HG02678 (cell line): ENCODE measurements at regions not wholly inside any gene's neighbourhood (a gene's known extent, or its start where the extent isn't known, plus 50 kb on each side); places are given as distances from the start of the nearest gene placed in this dataset.

Experiments
- ATAC-seq: cut with Tn5 transposase; IDR thresholded peaks from one replicate; pipeline ENCODE4 v1.9.1; 2021; ENCODE audit warnings: mild to moderate bottlenecking, moderate library complexity; ENCODE audit not compliant: unreplicated experiment

- no peak for ATAC-seq
Observed at GRCh38 chr10:53022611-53023088, 250.1 kb upstream of the MBL2 start.

- ATAC-seq: no peak
Observed at GRCh38 chr10:53013201-53013810, 240.7 kb upstream of the MBL2 start.

- ATAC-seq: no peak
Observed at GRCh38 chr10:53009961-53010907, 237.7 kb upstream of the MBL2 start.

- no peak for ATAC-seq
Observed at GRCh38 chr10:53007527-53007842, 234.9 kb upstream of the MBL2 start.

GRCh38 chr10:53006663-53007526 lies 234.3 kb upstream of the MBL2 start:
- no peak for ATAC-seq

GRCh38 chr10:53005612-53006345 lies 233.2 kb upstream of the MBL2 start:
- ATAC-seq: no peak

- ATAC-seq: peak; percentile 40
Observed at GRCh38 chr10:53003094-53003493, 230.5 kb upstream of the MBL2 start.

- no peak for ATAC-seq
Observed at GRCh38 chr10:52999681-53000080, 227.1 kb upstream of the MBL2 start.

- no peak for ATAC-seq
Observed at GRCh38 chr10:52999258-52999657, 226.7 kb upstream of the MBL2 start.

- no peak for ATAC-seq
Observed at GRCh38 chr10:52997007-52997406, 224.4 kb upstream of the MBL2 start.

- ATAC-seq: no peak
Observed at GRCh38 chr10:52994370-52994769, 221.8 kb upstream of the MBL2 start.

- no peak for ATAC-seq
Observed at GRCh38 chr10:52993109-52993508, 220.5 kb upstream of the MBL2 start.

- no peak for ATAC-seq
Observed at GRCh38 chr10:52992567-52992966, 220.0 kb upstream of the MBL2 start.

- no peak for ATAC-seq
Observed at GRCh38 chr10:52988923-52989322, 216.3 kb upstream of the MBL2 start.

GRCh38 chr10:52986125-52986524 lies 213.5 kb upstream of the MBL2 start:
- ATAC-seq: no peak

GRCh38 chr10:52984169-52984568 lies 211.6 kb upstream of the MBL2 start:
- no peak for ATAC-seq

- no peak for ATAC-seq
Observed at GRCh38 chr10:52979295-52979990, 206.9 kb upstream of the MBL2 start.

GRCh38 chr10:52977581-52977980 lies 205.0 kb upstream of the MBL2 start:
- no peak for ATAC-seq

GRCh38 chr10:52967806-52968795 lies 195.5 kb upstream of the MBL2 start:
- no peak for ATAC-seq
